KMS-11 (cell line): ENCODE measurements at regions not wholly inside any gene's neighbourhood (a gene's known extent, or its start where the extent isn't known, plus 50 kb on each side); places are given as distances from the start of the nearest gene placed in this dataset.

Experiments used
- H2AFZ ChIP-seq: fragments of 200-600 bp; sonication (generic); 2 replicates; pipeline ENCODE4 v1.6.1; 2016; ENCODE audit warnings: antibody characterized with exemption, mixed run types, low read depth
- H3K27ac ChIP-seq: fragments of 200-600 bp; sonication (generic); 2 replicates; pipeline ENCODE4 v1.6.1; 2016; ENCODE audit warnings: mild to moderate bottlenecking, mixed run types
- H3K27me3 ChIP-seq: fragments of 200-600 bp; sonication (generic); 2 replicates; pipeline ENCODE4 v1.6.1; 2017; ENCODE audit warnings: mild to moderate bottlenecking, low read depth, mixed run types, moderate library complexity; ENCODE audit not compliant: insufficient read depth
- H3K36me3 ChIP-seq: fragments of 200-600 bp; sonication (generic); 2 replicates; pipeline ENCODE4 v1.6.1; 2017; ENCODE audit warnings: mild to moderate bottlenecking, mixed run types; ENCODE audit not compliant: insufficient read depth
- H3K4me1 ChIP-seq: fragments of 200-600 bp; sonication (generic); 2 replicates; pipeline ENCODE4 v1.6.1; 2016; ENCODE audit warnings: mild to moderate bottlenecking, low read depth, mixed run types; ENCODE audit not compliant: poor library complexity, severe bottlenecking
- H3K4me2 ChIP-seq: fragments of 200-600 bp; sonication (generic); 2 replicates; pipeline ENCODE4 v1.7.0; 2016; ENCODE audit warnings: mild to moderate bottlenecking, mixed run types
- H3K4me3 ChIP-seq: fragments of 200-600 bp; sonication (generic); IDR thresholded peaks from 2 replicates; pipeline ENCODE4 v1.6.1; 2017; ENCODE audit warnings: low read depth, low read length, mixed read lengths; ENCODE audit not compliant: insufficient read depth
- H3K79me2 ChIP-seq: fragments of 200-600 bp; sonication (generic); 2 replicates; pipeline ENCODE4 v1.6.1; 2016; ENCODE audit warnings: low read depth, mixed run types; ENCODE audit not compliant: insufficient read depth
- H3K9ac ChIP-seq: fragments of 200-600 bp; sonication (generic); 2 replicates; pipeline ENCODE4 v1.6.1; 2016; ENCODE audit warnings: mild to moderate bottlenecking, mixed run types
- H4K20me1 ChIP-seq: fragments of 200-600 bp; sonication (generic); 2 replicates; pipeline ENCODE4 v1.6.1; 2016; ENCODE audit warnings: mild to moderate bottlenecking, mixed run types; ENCODE audit not compliant: insufficient read depth
- CTCF ChIP-seq: fragments of 200-600 bp; sonication (generic); conservative IDR thresholded peaks from 2 replicates; pipeline ENCODE4 v1.6.1; 2017; ENCODE audit warnings: low read depth, mild to moderate bottlenecking, antibody characterized with exemption, low read length, moderate library complexity, mixed read lengths

GRCh38 chr3:94978084-94978483 is 915.2 kb downstream of the NSUN3 start:
- no peak overlapping the region for H3K9ac ChIP-seq
- no peaks in the 10 kb centered on the region for H3K27me3 ChIP-seq
- H4K20me1 ChIP-seq: no peaks in the 10 kb centered on the region
- H3K79me2 ChIP-seq: no peaks in the 10 kb centered on the region
- no peak overlapping the region for H3K4me2 ChIP-seq
- no peak overlapping the region for H3K4me3 ChIP-seq
- TF ChIP-seq CTCF: no peak
- H3K36me3 ChIP-seq: no peaks in the 10 kb centered on the region
- H3K4me1 ChIP-seq: no peaks in the 10 kb centered on the region
- H3K27ac ChIP-seq: no peak overlapping the region
- no peak overlapping the region for H2AFZ ChIP-seq

DNA sequence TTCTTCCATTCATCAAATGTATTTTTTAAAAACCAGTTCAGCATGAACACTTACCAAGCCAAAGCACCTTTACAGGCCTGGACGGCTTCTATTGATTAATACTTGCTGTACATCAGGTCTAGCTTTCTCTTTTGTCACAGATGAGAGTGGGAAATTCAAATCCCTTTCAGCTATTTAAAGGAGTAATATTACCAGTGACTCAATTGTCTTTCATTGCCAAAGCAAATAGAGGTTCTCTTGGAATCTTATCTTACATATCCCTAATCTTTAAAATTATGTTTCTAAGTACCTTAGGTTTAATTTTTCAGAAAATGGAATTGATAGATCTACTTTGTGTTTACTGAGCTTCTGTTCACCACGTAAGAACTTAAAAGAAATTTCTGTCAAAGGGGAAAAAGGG is 922.9 kb downstream of the NSUN3 start:
- Histone ChIP-seq H3K27ac (no peak overlapping the region), H3K79me2 (no peaks in the 10 kb centered on the region), H3K4me2 (no peak overlapping the region), H3K4me3 (no peak overlapping the region), H3K4me1 (no peaks in the 10 kb centered on the region), H3K9ac (no peak overlapping the region), H4K20me1 (no peaks in the 10 kb centered on the region), H3K36me3 (no peaks in the 10 kb centered on the region), H2AFZ (no peak overlapping the region), H3K27me3 (no peaks in the 10 kb centered on the region)
- TF ChIP-seq CTCF: no peak

DNA sequence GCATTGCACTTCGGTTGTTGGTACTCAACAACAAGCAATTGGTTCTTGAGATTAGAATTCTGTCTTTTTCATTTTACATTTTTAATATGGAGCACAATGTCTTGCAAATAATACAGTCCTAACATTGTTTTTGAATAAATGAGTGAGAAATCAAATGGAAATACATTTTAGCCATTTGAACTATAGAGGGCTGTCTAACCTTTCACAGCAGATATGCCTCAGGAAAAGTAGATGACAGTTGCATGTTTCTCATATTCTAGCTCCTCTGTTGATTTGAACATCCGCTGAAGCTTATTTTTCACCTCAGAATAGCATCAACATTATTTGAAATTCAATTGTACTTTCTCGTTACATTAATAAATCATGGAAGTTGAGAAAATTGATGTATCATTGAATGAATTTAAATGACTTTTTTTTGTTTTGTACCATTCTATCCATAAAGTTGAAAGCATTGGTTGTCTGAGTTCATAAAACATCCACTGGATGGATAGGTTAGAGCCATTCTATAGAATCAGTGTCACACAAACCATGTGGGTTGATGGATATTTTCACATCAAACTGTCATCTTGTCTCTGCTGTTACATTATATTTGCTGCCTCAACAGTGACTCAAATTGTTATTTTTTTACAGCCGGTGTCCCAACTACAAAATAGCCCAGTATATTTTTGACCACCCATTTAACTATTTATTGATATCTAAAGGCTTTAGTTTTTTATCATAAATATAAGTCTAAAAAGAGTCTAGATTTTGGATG is 928.3 kb downstream of the NSUN3 start:
- Histone ChIP-seq H3K27ac (no peak overlapping the region), H3K79me2 (no peaks in the 10 kb centered on the region), H3K36me3 (no peaks in the 10 kb centered on the region), H3K4me1 (no peaks in the 10 kb centered on the region), H3K4me3 (no peak overlapping the region), H3K4me2 (no peak overlapping the region), H3K9ac (no peak overlapping the region), H2AFZ (no peak overlapping the region), H4K20me1 (no peaks in the 10 kb centered on the region), H3K27me3 (no peaks in the 10 kb centered on the region)
- TF ChIP-seq CTCF: no peak

DNA sequence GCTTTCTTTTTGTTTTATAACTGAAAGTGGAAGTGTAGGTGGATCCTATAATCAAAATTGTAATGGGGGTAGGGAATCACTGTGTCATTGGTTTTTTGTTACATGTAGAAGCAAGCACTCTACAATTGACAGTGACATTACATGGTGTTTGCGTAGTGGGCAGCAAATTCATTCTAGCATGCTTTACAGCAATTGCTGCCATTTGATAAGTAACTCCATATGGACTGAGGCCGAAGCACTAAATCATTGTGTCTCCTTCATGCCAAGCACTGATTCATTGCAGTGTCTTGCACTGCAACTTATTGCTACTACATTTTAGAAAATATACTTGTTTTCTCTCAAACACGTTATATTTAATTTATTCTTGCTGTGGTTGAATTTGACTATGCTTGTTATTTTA is 933.9 kb downstream of the NSUN3 start:
- Histone ChIP-seq H3K79me2 (no peaks in the 10 kb centered on the region), H3K27ac (no peak overlapping the region), H3K4me3 (no peak overlapping the region), H3K27me3 (no peaks in the 10 kb centered on the region), H2AFZ (no peak overlapping the region), H3K9ac (no peak overlapping the region), H3K4me1 (no peaks in the 10 kb centered on the region), H3K4me2 (no peak overlapping the region), H4K20me1 (no peaks in the 10 kb centered on the region), H3K36me3 (no peaks in the 10 kb centered on the region)
- no peak for TF ChIP-seq CTCF
